Right cardiac atrium (tissue), 5 donors: ENCODE measurements at regions not wholly inside any gene's neighbourhood (a gene's known extent, or its start where the extent isn't known, plus 50 kb on each side); places are given as distances from the start of the nearest gene placed in this dataset.

Source experiments
- ATAC-seq, 2 donors: fragments of 200-7000 bp; cut with Tn5 transposase; one replicate each; pipeline versions ENCODE4 v1.8.0 to v1.9.1; 2020; ENCODE audit warnings: moderate library complexity in 2 of 2, mild to moderate bottlenecking in 1 of 2
- DNase-seq, 3 donors: peaks; one replicate each; pipeline ENCODE4 v3.0.0-alpha.2; 2020
- H3K27ac ChIP-seq: one replicate; pipeline ENCODE4 v1.5.1; 2013; ENCODE audit warnings: mild to moderate bottlenecking, low read length, control low read depth, moderate library complexity
- H3K27me3 ChIP-seq: one replicate; pipeline ENCODE4 v1.6.1; 2013; ENCODE audit not compliant: control insufficient read depth, insufficient read depth
- H3K4me1 ChIP-seq: one replicate; pipeline ENCODE4 v1.6.1; 2013; ENCODE audit warnings: low read length; ENCODE audit not compliant: control insufficient read depth, insufficient read depth
- H3K4me3 ChIP-seq: one replicate; pipeline ENCODE4 v1.5.1; 2013; ENCODE audit warnings: low read length, control low read depth
- H3K9me3 ChIP-seq: one replicate; pipeline ENCODE4 v1.6.1; 2013; ENCODE audit warnings: low read length; ENCODE audit not compliant: control insufficient read depth
- WGBS: extraction: QIAGEN DNeasy Blood & Tissue Kit; methylation state at CpG from one replicate; pipeline ENCODE4 v1.1.7; 2013; 5-methylcytosine and 5-hydroxymethylcytosine counted together
- intact Hi-C, 4 donors: fragments of 100-400 bp; cut with DNase I; formaldehyde crosslinking; loops; one replicate each; pipeline versions ENCODE4 v1.11.0 to v1.14.0; 2022 to 2023
- donor health status: healthy with polysubstance abuse.
- donor health status: DM: no; HTN: yes; CAD: no.
- donor health status: DM: no; HTN: no; CAD: no.
- donor health status: DM: no; HTN: yes; CAD: no; lungs with severe emphysema.
- donor health status: DM: yes; HTN: yes; CAD: no.

GRCh38 chr5:175809531-175810121 lies 61.8 kb upstream of the CPLX2 start:
- intact Hi-C loops = no loop called here
- 37% methylated on average over 14 of the region's 14 CpGs for WGBS
- Histone ChIP-seq H3K27me3 (no peaks in the 10 kb centered on the region), H3K27ac (no peak overlapping the region), H3K9me3 (no peaks in the 10 kb centered on the region), H3K4me1 (no peaks in the 10 kb centered on the region), H3K4me3 (no peak overlapping the region)
- no peak for ATAC-seq
- no peak for DNase-seq

- no peak overlapping the region for H3K27ac ChIP-seq
- ATAC-seq (no peak), DNase-seq (no peak)
- intact Hi-C loops = no loop called here
- H3K4me1 ChIP-seq = no peaks in the 10 kb centered on the region
- 67% methylated on average over 2 of the region's 2 CpGs for WGBS
- H3K27me3 ChIP-seq = no peaks in the 10 kb centered on the region
- no peaks in the 10 kb centered on the region for H3K9me3 ChIP-seq
- no peak overlapping the region for H3K4me3 ChIP-seq
These were observed 60.9 kb upstream of the CPLX2 start for GRCh38 chr5:175810457-175810856.

- Histone ChIP-seq H3K27ac (no peak overlapping the region), H3K4me3 (no peak overlapping the region), H3K9me3 (no peaks in the 10 kb centered on the region), H3K27me3 (no peaks in the 10 kb centered on the region), H3K4me1 (no peaks in the 10 kb centered on the region)
- ATAC-seq (no peak), DNase-seq (no peak)
- 80% methylated on average over 2 of the region's 2 CpGs for WGBS
- intact Hi-C loops = no loop called here
These were observed 59.8 kb upstream of the CPLX2 start for GRCh38 chr5:175811589-175811988.

- Histone ChIP-seq H3K4me1 (no peaks in the 10 kb centered on the region), H3K9me3 (no peaks in the 10 kb centered on the region), H3K4me3 (no peak overlapping the region), H3K27me3 (no peaks in the 10 kb centered on the region), H3K27ac (no peak overlapping the region)
- WGBS = 64% methylated on average over 4 of the region's 4 CpGs
- ATAC-seq (no peak), DNase-seq (no peak)
- intact Hi-C loops = no loop called here
These were observed 57.3 kb upstream of the CPLX2 start for GRCh38 chr5:175813943-175814630.

GRCh38 chr5:175814691-175815090 lies 56.7 kb upstream of the CPLX2 start:
- 50% methylated on average over 10 of the region's 10 CpGs for WGBS
- peak in 1 of 3 donors; percentile 29 for DNase-seq

GRCh38 chr5:175815126-175815913 lies 56.1 kb upstream of the CPLX2 start:
- Histone ChIP-seq H3K27me3 (no peaks in the 10 kb centered on the region), H3K9me3 (no peaks in the 10 kb centered on the region), H3K4me1 (no peaks in the 10 kb centered on the region), H3K4me3 (no peak overlapping the region), H3K27ac (no peak overlapping the region)
- ATAC-seq = peak in 1 of 2 donors; percentile 14
- WGBS = 81% methylated on average over 9 of the region's 9 CpGs
- intact Hi-C loops = no loop called here
- DNase-seq = no peak

More at GRCh38 chr5:175814691-175815090, 56.7 kb upstream of the CPLX2 start:
- Histone ChIP-seq H3K4me1 (no peaks in the 10 kb centered on the region), H3K9me3 (no peaks in the 10 kb centered on the region), H3K27me3 (no peaks in the 10 kb centered on the region), H3K27ac (no peak overlapping the region), H3K4me3 (no peak overlapping the region)
- ATAC-seq = no peak
- intact Hi-C loops = no loop called here

GRCh38 chr5:175816348-175816747 lies 55.0 kb upstream of the CPLX2 start:
- intact Hi-C loops = loop anchor here in 1 of 4 donors (2.0 kb wide), 1 partner anchor 46 kb away; no protein-coding TSS in a partner anchor
- Histone ChIP-seq H3K4me3 (no peak overlapping the region), H3K4me1 (no peaks in the 10 kb centered on the region), H3K27ac (no peak overlapping the region), H3K27me3 (no peaks in the 10 kb centered on the region), H3K9me3 (no peaks in the 10 kb centered on the region)
- 46% methylated on average over 10 of the region's 10 CpGs for WGBS
- DNase-seq = no peak
- ATAC-seq = no peak

GRCh38 chr5:175819090-175819425 lies 52.3 kb upstream of the CPLX2 start:
- intact Hi-C loops = no loop called here
- Histone ChIP-seq H3K27me3 (no peaks in the 10 kb centered on the region), H3K27ac (no peak overlapping the region), H3K9me3 (no peaks in the 10 kb centered on the region), H3K4me3 (no peak overlapping the region), H3K4me1 (no peaks in the 10 kb centered on the region)
- WGBS = 69% methylated on average over 6 of the region's 6 CpGs
- DNase-seq (no peak), ATAC-seq (no peak)

GRCh38 chr5:175820230-175820629 lies 51.1 kb upstream of the CPLX2 start:
- H3K27me3 ChIP-seq = no peaks in the 10 kb centered on the region
- H3K4me1 ChIP-seq = no peaks in the 10 kb centered on the region
- H3K4me3 ChIP-seq = no peak overlapping the region
- ATAC-seq (no peak), DNase-seq (no peak)
- intact Hi-C loops = no loop called here
- H3K9me3 ChIP-seq = no peaks in the 10 kb centered on the region
- 57% methylated on average over 9 of the region's 9 CpGs for WGBS
- H3K27ac ChIP-seq = no peak overlapping the region
